PC-9 (cell line): ENCODE measurements at regions not wholly inside any gene's neighbourhood (a gene's known extent, or its start where the extent isn't known, plus 50 kb on each side); places are given as distances from the start of the nearest gene placed in this dataset.

Experiments used
- CTCF ChIP-seq: fragments of 200-600 bp; sonication (generic); conservative IDR thresholded peaks from 2 replicates; pipeline ENCODE4 v1.6.1; 2017; ENCODE audit warnings: mixed run types, antibody characterized with exemption, mild to moderate bottlenecking, moderate library complexity
- EZH2 ChIP-seq: fragments of 200-600 bp; sonication (generic); IDR thresholded peaks from 2 replicates; pipeline ENCODE4 v1.8.0; 2017; ENCODE audit warnings: antibody characterized with exemption, low read depth

GRCh38 chr6:153702671-153703070 lies 336.4 kb upstream of the OPRM1 start:
- TF ChIP-seq CTCF = no peak
- no peak for TF ChIP-seq EZH2
